ENCODE measurements at regions not wholly inside any gene's neighbourhood (a gene's known extent, or its start where the extent isn't known, plus 50 kb on each side); places are given as distances from the start of the nearest gene placed in this dataset.

DNA sequence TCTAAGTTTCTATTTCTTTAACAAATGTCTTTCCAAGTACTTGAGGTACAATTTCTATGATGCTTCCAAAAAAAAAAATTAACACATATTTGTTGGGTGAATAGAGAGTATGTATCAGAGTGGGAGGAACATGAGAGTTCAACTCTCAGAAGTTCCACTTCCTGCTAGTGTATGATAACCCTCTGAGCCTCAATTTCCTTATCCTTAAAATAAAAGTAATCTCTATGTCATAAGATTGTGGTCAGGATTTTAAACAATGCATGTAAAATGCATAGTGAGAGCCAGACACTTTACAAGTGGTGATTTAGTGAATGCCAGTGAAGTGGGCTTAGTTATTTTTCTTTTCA, 270.3 kb upstream of the AMIGO2 start:
- H3K36me3 Mint-ChIP-seq (ENCODE audit: low read depth) = peaks cover 10% of the 10 kb centered on the region
- Histone ChIP-seq H3K27ac (ENCODE audit: low read depth in 1 of 2, low read length in 2 of 2) (peak overlapping the region in 1 of 2 donors; percentile 17), H3K4me3 (ENCODE audit: low read length) (no peak overlapping the region), H3K27me3 (ENCODE audit: control insufficient read depth in 1 of 2, insufficient read depth in 2 of 2, low read length in 2 of 2) (no peaks in the 10 kb centered on the region), H3K9me3 (ENCODE audit: control insufficient read depth in 1 of 2, insufficient read depth in 1 of 2, low read length in 2 of 2) (no peaks in the 10 kb centered on the region), H3K4me1 (ENCODE audit: insufficient read depth, low read length) (peaks cover 17% of the 10 kb centered on the region), H3K36me3 (ENCODE audit: insufficient read depth, low read length) (no peaks in the 10 kb centered on the region)
- TF ChIP-seq, protein P1, sequence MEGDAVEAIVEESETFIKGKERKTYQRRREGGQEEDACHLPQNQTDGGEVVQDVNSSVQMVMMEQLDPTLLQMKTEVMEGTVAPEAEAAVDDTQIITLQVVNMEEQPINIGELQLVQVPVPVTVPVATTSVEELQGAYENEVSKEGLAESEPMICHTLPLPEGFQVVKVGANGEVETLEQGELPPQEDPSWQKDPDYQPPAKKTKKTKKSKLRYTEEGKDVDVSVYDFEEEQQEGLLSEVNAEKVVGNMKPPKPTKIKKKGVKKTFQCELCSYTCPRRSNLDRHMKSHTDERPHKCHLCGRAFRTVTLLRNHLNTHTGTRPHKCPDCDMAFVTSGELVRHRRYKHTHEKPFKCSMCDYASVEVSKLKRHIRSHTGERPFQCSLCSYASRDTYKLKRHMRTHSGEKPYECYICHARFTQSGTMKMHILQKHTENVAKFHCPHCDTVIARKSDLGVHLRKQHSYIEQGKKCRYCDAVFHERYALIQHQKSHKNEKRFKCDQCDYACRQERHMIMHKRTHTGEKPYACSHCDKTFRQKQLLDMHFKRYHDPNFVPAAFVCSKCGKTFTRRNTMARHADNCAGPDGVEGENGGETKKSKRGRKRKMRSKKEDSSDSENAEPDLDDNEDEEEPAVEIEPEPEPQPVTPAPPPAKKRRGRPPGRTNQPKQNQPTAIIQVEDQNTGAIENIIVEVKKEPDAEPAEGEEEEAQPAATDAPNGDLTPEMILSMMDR (IDR thresholded peaks at IDR 0.05) = no peak
- POLR2A ChIA-PET = no interaction called here
- H3K4me3 Mint-ChIP-seq = peak overlapping the region; percentile 43
- H3K27me3 Mint-ChIP-seq = no peaks in the 10 kb centered on the region
- CTCF ChIA-PET = no interaction called here
- peaks cover 59% of the 10 kb centered on the region for H3K4me1 Mint-ChIP-seq (ENCODE audit: low read depth)
- H3K9me3 Mint-ChIP-seq = peaks cover 4% of the 10 kb centered on the region
- peak overlapping the region; percentile 90 for H3K27ac Mint-ChIP-seq
- ATAC-seq (ENCODE audit: poor library complexity) (peak; percentile 67), DNase-seq (peak in 2 of 14 experiments; percentile 17 to 44)
- intact Hi-C loops (cut with DNase I, micrococcal nuclease) = no loop called here

GRCh38 chr12:47349137-47350061, 269.6 kb upstream of the AMIGO2 start:
- H3K36me3 Mint-ChIP-seq (ENCODE audit: low read depth) = peaks cover 10% of the 10 kb centered on the region
- POLR2A ChIA-PET = interaction anchor here (1.1 to 1.4 kb wide), 2 partner anchors 12 to 73 kb away, joined by 4 to 5 read pairs; no protein-coding TSS in a partner anchor
- Histone ChIP-seq H3K36me3 (ENCODE audit: insufficient read depth, low read length) (no peaks in the 10 kb centered on the region), H3K27ac (ENCODE audit: low read depth in 1 of 2, low read length in 2 of 2) (peak overlapping the region in 1 of 2 donors; percentile 17), H3K27me3 (ENCODE audit: control insufficient read depth in 1 of 2, insufficient read depth in 2 of 2, low read length in 2 of 2) (no peaks in the 10 kb centered on the region), H3K4me3 (ENCODE audit: low read length) (no peak overlapping the region), H3K4me1 (ENCODE audit: insufficient read depth, low read length) (peaks cover 17% of the 10 kb centered on the region), H3K9me3 (ENCODE audit: control insufficient read depth in 1 of 2, insufficient read depth in 1 of 2, low read length in 2 of 2) (no peaks in the 10 kb centered on the region)
- H3K9me3 Mint-ChIP-seq = peaks cover 4% of the 10 kb centered on the region
- peaks cover 59% of the 10 kb centered on the region for H3K4me1 Mint-ChIP-seq (ENCODE audit: low read depth)
- DNase-seq = no peak
- no peaks in the 10 kb centered on the region for H3K27me3 Mint-ChIP-seq
- TF ChIP-seq, protein P1 (IDR thresholded peaks at IDR 0.05) = no peak
- no peak for ATAC-seq (ENCODE audit: poor library complexity)
- H3K27ac Mint-ChIP-seq = peak overlapping the region; percentile 90
- intact Hi-C loops (cut with DNase I, micrococcal nuclease) = no loop called here
- CTCF ChIA-PET = no interaction called here
- H3K4me3 Mint-ChIP-seq = peak overlapping the region; percentile 43

DNA sequence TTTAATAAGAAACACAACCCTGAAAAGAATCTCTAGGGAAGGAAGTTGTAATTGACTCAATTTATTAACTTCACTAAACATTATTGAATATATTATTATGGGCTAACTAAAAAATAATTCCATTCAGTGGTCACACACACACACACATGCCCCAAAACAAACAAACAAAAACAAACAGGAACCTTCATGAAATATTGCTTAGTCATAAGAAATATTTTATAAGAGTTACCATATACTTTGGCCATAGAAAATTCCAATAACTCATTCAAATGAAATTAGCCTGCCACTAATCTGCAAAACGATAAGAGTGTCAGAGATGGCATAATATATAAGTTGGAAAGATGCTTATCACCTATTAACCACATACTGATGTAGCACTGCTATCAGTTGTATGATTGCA, 268.4 kb upstream of the AMIGO2 start:
- peak overlapping the region; percentile 30 for H3K27ac Mint-ChIP-seq

More for the DNA sequence above, 268.4 kb upstream of the AMIGO2 start:
- Mint-ChIP-seq H3K36me3 (ENCODE audit: low read depth) (peaks cover 3% of the 10 kb centered on the region), H3K9me3 (no peaks in the 10 kb centered on the region), H3K4me3 (no peak overlapping the region), H3K4me1 (ENCODE audit: low read depth) (peaks cover 49% of the 10 kb centered on the region), H3K27me3 (no peaks in the 10 kb centered on the region)
- ChIA-PET CTCF (no interaction called here), POLR2A (interaction anchor here (1.1 to 1.4 kb wide), 3 partner anchors 12 to 71 kb away, joined by 4 to 5 read pairs (median 5); no protein-coding TSS in a partner anchor)
- no peaks in the 10 kb centered on the region for H3K36me3 ChIP-seq (ENCODE audit: insufficient read depth, low read length)
- H3K4me3 ChIP-seq (ENCODE audit: low read length) = no peak overlapping the region
- ATAC-seq (ENCODE audit: poor library complexity) (no peak), DNase-seq (no peak)
- H3K9me3 ChIP-seq (ENCODE audit: control insufficient read depth in 1 of 2, insufficient read depth in 1 of 2, low read length in 2 of 2) = no peaks in the 10 kb centered on the region
- H3K27ac ChIP-seq (ENCODE audit: low read depth in 1 of 2, low read length in 2 of 2) = no peak overlapping the region
- TF ChIP-seq, protein P1 (IDR thresholded peaks at IDR 0.05) = no peak
- intact Hi-C loops (cut with DNase I, micrococcal nuclease) = no loop called here
- peaks cover 17% of the 10 kb centered on the region for H3K4me1 ChIP-seq (ENCODE audit: insufficient read depth, low read length)
- H3K27me3 ChIP-seq (ENCODE audit: control insufficient read depth in 1 of 2, insufficient read depth in 2 of 2, low read length in 2 of 2) = no peaks in the 10 kb centered on the region
